ENCODE measurements at regions not wholly inside any gene's neighbourhood (a gene's known extent, or its start where the extent isn't known, plus 50 kb on each side); places are given as distances from the start of the nearest gene placed in this dataset.

DNA sequence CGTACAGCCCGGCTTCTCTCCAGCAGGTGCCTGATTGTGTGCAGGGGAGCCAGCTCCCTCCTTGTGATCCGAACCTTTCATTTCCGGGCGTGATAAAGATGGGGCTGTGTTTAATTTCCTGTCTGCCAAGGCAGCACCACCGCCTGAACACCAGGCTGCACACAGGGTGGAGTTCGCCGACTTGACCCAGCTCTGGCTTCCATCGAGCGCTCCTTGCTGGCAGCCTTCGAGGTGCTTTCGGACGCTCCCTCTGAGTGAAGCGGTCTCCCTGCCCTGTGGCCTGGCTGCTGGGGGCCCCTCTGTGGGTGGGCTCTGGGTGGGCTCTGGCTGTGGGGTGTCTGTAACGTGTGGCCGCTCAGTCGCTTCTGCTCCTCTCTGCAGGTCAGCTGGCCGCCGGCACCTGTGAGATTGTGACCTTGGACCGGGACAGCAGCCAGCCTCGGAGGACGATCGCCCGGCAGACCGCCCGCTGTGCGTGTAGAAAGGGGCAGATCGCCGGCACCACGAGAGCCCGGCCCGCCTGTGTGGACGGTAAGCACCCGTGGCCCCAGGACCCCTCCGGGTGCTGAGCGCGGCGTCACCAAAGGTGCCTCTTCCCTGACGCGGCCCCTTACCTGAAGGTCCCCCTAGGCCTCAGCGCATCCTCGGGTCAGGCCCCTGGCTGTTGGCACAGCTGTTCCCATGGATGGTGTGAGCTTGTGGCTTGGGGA lies 1181.3 kb downstream of the BRD1 start:
- no peak for DNase-seq

DNA sequence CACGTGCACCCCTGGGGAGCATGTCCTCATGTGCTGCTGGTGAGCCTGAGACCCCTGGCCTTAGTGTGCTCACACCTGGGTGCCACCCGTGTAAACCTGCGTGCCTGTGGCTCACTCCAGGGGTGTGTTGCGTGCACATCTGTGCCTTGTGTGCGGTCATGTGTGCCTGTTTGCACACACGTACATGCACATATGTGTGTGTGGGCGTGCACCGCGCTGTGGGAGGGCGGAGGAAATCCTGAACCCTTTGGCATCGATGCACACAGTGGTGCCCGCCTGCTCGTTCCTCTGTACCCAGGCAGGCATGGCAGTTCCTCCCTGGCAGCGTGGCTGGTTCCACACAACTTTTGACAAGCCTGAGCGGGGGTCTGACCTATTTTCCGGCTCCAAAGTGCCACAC lies 1181.9 kb downstream of the BRD1 start:
- no peak for DNase-seq

DNA sequence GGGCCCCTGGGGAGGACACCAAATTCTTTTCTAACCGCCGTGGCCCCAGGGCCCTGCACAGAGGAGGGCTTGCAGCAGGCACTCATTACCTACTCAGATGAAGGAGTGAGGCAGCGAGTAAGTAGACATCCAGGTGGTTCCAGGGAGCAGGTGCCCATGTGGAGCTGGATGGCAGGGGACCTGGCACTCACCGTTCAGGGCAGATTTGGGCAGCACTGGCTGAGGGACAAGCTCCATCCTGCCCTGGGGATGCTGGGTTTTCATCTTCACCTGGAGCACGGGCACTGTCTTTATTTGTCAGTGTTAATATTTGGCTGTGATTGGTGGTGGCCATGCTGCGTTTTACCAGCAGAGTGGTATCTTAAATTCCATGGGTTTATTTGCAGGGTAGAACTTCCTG lies 1182.7 kb downstream of the BRD1 start:
- no peak for DNase-seq

DNA sequence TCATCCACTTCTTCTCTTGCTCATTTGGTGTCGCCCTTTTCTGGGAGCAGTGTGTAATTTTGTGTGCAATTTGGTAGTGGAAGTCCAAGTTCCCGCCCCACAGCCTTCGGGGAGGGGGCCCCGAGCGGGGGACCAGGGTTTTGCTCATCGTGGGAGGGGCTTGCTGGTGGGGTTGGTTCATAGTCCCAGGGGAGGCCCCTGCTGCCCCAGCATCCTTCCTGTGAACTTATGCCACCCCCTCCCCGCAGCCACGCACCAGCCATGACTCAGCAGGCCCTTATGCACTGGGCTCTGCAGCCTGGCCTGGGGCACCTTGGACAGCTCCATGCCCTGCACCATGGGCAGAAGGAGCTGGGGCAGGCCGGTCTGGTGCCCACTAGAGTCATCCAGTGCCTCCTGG lies 1183.6 kb downstream of the BRD1 start:
- no peak for DNase-seq

DNA sequence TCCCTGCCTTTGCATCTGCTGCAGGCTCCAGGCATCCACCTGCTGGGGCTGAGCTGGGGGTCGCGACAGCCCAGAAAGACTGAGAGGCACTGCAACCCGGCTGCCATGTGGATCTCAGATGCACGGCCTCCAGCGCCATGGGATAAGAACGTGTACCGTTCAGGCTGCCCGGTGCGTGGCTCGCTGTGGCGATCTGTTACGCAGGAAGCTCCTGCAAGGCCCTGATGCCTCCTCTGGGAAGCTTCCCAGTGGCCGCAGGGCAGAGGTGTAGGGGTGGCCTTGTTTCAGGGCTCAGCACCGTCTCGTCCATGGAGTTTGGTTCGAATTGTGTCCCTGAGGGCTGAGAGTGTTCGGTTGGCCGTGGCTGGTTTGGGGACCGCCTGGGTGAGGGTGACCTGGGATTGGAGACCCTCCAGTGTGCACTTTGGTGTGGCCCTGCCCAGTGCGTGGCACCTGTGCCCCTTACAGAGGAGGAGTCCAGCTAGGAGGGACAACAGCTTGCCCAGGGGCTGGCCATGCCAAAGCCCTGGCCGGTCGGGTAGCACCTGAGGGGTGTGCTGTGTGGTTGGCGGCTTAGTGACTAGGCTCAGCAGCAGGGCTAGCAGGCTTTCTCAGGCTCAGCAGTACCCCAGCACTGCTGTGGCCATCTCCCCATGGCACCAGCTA lies 1184.5 kb downstream of the BRD1 start:
- DNase-seq = no peak

DNA sequence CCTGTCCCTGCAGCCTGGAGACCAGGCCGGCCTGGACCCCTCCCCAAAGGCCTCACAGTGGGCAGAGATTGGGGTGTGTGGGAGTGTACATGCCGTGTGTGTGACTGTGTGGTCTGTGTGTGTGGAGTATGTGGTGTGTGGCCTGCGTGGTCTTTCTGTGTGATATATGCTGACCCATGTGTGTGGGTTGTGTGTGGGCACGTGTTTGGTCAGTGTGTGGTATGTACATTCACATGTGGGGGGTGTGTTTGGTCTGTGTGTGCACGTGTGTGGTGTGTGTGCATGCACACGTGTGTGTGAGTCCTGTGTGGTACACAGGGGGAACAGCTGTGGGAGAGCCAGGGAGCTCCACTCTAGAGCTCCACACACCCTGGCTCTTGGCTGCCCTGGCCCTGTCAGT lies 1185.1 kb downstream of the BRD1 start:
- DNase-seq = no peak

DNA sequence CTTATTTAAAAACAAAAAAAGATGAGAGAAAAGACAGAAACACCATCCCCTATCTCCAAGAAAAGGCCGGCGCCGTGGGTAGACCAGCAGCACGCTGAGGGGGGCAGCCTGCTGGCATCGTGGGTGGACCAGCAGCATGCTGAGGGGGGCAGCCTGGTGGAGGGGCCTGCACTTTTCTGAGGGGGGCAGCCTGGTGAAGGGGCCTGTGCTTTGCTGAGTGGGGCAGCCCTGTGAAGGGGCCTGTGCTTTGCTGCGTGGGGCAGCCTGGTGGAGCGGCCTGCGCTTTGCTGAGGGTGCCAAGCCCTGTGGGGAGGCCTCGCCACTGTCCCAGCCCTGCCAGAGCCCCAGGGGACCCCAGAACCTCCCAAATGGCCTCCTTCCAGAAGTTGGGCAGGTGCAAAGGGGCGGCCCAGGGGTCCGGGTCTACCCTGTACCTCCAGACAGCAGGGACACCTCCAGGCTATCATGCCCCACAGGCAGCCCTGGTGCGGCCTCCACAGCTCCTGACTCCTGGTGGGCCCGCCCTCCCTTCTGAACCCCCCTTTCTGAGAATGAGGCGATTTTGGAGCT lies 1185.7 kb downstream of the BRD1 start:
- DNase-seq = no peak

DNA sequence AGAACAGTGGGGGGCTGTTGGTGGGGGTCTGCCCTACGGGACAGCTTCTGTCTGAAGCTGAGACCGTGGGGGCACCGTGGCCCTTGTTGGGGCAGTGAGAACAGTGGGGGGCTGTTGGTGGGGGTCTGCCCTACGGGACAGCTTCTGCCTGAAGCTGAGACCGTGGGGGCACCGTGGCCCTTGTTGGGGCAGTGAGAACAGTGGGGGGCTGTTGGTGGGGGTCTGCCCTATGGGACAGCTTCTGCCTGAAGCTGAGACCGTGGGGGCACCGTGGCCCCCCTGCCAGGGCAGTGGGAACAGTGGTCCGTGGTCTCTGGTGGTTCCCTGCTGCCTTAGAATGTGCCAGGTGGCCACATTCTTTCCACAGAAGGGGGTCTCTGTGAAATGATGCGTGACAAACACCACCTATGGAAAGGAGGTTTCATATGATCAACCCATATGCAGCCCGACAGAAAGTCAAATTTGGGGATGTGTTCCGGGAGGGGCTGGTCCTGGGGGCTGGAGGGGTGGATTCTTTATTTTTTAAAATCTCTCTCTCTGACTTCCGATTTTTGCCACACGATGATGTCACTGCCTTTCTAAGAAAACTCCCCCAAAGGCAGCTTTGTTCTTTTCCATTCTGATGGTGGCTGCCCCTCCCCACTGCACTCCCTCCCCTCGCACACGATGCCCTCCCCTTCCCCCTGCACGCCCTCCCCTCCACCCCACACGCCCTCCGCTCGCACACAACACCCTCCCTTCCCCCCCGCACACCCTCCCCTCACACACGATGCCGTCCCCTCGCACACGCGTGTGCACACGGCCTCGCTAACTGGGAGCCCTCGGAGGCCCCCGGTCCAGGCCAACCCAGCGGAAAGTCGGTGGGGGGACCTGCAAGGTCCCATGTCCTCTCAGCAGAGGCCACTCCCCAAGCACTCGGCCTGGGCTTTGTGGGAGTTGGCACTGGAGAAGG lies 1186.5 kb downstream of the BRD1 start:
- DNase-seq = no peak

DNA sequence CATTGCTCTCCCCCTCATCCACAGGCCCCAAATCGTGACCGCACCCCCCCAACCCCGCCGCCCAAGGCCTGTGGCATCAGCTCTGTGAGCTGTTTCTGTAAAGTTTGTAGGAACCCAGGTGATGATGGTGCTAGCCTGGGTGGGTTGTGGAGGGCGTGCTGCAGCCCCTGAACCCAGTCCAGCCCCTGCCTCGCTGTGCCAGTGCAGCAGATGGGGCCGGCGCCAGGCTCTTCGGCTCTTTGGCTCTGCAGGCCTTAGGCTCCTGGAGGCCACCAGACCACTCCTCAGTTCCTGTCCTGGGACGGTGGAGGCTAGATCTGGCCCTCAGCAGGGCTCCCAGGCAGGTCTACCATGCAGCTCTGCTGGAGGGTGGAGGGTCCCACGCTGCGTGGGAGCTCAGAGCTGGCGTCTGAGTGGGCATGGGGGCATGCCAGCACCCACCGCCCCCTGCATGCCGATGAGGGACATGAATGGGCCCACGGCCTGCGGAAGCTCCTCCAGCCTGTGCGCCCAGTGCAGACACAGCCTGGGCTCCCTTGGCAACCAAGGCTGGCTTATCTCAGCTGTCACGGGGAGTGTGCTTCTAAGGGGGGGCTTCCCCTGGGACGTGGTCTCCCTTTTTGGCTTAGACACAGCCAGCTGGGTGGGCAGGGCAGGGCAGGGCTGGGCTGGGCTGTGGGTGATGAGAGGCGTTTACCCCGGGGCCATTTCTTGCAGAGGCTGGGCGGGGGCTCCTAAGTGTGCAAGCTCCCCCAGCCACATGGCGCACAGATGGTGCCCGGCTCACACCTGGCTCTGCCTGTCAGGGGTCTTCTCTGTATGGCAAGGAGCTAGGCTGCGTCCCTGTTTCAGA lies 1187.6 kb downstream of the BRD1 start:
- no peak for DNase-seq

DNA sequence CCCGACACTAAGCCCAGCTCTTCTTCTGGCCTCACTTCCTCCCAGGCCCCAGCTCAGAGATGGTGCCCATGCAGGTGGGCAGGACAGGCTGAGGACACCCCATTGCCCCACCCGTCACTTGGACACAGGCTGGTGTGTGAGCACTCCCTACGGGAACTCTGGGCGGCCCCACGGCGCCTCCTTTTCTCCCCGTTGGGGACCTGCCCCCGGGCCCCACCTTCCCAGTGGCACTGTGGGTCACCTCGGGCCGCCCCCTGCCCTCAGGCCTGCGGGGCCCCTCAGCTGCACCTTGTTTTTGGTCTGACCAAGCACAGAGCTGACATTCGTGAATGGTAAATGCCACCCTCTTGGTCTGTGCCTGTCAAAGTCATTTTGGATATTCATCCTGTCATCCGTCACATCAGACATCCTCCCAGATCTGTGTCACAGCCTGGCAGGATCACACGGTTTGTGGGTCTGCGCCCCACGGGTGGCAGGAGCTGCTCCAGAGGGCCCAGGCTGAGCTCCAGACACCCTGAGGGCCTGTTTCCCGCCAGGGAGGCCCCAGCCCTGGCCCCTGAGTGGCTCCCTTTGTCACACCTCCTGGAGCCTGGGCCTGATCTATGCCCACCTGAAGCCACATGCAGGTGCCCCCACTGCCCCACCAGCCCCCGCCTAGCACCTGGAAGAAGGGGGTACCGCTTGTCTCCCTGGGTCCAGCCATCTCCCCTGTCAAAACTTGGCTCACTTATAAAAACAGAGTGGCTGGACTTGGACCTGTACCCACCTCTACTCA lies 1188.5 kb downstream of the BRD1 start:
- DNase-seq = no peak

DNA sequence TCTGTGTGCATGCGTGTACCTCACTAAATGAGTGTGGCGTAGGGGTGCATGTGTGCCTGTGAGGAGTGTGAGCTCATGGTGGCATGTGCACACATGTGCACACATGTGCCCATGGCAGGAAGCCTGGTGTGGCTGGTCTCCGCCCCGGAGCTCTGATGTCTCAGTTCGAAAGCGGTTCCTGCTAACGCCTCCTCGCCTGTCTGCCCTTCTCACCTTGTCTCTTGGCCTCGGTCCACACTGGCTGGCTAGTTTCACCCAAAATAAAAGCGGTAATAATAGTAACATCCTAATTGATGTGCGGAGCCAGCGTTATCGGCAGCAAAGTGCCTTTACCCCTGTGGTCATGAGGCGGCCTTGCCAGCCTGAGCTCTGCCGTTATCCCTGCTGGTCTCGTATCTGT lies 1190.4 kb downstream of the BRD1 start:
- DNase-seq = no peak

DNA sequence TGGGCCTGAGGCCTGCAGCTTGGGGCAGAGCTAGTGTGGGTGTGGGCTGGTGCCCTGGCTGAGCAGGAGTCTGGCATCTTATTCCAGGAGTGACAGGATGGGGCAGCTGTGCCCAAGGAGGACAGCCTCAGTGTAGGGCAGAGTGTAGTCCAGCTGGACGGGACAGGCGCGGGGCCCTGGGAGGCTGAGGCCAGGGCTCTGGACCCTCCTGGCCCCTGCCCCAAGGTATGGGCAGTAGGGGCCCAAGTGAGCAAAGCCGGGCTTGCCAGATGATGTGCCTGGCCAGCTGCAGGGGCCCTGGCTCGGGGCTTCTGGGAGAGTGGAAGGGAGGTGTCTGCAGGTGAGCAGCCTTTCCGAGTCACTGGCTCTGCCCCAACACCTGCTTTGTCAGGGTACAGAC lies 1190.9 kb downstream of the BRD1 start:
- no peak for DNase-seq

DNA sequence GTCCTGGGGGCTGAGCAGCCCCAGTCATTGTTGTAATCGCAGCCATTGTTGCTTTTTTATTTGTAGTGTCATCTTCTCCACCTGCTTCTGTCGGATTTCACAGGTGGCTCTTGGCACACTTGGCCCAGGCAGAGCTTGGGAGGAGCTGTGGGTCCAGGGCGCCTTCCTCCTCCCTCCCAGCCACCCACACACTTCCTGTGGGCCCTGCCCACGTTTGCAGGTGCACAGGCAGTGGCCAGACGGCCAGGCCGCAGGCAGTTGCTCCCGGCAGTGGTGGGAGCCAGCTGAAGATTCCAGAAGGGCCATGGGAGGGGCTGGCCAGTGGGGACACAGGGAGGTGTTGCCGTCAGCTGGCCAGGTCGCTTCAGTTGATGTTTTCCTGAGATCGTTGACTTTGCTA lies 1191.9 kb downstream of the BRD1 start:
- no peak for DNase-seq

DNA sequence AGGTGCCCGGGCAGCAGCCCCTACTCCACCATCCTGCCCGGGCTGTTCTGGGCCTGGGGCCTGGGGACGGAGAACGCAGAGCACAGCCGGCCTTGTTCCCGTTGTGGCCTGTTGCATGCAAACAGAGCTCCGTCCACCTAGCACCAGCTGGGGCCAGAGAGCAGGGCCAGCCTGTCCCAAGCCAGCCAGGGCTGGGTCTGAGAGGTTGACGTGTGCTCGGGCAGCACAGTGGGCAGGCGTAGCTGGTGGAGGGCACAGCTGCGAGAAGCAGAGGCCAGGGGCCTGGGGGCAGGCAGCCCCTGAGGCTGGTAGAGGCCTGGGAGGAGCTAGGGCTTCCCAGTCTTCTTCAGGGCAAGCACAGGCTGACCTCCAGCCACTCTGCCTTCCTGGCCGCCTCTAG lies 1192.6 kb downstream of the BRD1 start:
- no peak for DNase-seq

DNA sequence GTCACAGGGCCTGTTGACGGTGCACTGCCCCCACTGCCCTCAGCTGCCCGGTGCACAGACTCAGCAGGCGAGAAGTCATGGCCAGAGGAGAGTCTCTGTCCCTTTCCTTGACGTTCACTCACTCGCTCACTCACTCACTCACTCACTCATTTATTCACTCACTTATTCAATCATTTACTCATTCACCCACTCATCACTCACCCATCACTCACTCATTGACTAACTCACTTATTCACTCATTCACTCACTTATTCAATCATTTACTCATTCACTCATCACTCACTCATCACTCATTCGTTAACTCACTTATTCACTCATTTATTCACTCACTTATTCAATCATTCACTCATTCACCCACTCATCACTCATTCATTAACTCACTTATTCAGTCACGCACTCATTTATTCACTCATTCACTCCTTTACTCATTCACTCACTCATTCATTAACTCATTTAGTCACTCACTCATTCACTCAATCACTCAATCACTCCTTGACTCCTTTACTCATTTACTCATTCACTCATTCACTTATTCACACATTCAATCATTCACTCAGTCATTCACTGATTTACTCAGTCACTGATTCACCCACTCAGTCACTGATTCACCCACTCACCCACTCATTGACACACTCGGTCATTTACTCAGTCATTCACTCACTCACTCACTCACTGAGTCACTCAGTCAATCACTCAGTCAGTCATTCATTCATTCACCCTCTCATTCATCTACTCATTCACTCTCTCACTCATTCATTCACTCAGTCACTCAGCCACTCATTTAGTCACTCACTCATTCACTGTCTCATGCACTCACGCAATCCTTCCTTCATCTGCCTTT lies 1193.5 kb downstream of the BRD1 start:
- no peak for DNase-seq

DNA sequence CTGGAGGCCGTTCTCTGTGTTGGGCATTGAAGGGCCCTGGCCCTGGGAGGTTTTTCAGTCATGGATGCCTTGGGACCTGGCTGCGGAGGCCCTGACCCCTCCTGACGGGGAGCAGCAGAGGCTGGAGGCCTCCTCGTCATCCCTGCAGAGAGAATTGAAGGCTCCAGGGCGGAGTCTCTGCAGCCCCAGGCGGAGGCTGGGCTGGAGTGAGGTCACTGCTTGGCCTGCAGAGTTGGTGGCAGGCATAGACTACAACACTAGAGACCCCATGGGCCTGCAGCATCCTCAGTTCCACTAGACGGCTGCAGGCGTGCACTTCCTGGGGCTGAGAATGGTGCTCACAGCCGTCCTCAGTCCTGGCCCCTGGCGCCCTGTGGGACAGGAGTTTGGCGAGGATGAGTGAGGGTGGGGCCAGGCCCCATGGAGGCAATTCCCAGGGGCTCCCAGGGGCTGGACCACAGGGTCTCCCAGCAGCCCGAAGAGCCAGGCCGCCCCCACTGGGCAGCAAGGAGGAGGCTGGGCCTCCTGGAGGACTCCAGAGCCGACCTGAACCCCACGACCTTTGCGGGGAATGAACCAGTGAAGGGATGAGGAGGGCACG lies 1194.9 kb downstream of the BRD1 start:
- DNase-seq = no peak

DNA sequence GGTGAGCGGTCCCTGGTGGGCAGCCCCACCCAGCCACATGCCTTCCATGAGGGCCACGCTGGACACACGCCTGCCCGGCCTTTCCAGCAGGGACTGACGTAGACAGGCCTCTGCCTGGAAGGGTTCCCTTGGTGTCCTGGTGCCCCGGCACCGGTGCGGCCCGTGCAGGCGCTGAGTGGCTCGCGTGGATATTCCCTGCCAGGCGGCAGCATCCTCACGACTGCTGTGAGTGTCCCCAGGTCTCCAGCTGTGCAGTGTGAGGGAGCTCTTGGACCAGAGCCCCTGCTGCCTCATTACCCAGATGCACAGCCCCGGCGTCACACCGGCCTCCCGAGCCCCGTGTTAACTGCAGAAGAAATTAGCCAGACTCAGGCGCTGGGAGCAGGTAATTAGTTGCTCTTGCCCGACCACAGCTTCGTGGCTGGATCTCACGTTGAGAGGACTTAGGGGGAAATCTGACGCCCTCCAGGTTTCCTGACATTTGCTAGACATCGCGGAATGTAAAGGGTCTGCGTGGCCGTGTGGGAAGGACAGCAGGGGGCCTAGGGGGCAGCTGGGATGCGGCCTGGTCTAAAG lies 1196.3 kb downstream of the BRD1 start:
- DNase-seq = no peak

DNA sequence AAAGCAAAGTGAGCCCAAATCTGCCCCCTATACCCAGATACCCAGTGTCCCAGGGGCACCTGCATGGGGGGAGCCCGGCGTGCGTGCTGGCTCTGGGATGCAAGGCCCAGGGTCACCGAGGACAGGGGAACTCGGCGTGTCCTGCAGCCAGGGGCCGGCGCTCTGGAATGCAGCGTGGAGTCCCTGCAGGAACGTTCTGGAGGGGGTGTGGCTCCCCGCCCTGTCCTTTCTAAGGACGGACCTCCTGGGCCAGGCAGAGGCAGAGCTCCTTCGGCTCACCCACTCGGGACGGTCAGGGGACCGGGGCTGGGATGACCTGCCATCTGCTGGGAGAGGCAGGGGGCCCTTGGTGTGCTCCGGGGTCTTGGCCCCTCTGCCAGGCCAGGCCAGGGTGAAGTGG lies 1196.8 kb downstream of the BRD1 start:
- DNase-seq = no peak

DNA sequence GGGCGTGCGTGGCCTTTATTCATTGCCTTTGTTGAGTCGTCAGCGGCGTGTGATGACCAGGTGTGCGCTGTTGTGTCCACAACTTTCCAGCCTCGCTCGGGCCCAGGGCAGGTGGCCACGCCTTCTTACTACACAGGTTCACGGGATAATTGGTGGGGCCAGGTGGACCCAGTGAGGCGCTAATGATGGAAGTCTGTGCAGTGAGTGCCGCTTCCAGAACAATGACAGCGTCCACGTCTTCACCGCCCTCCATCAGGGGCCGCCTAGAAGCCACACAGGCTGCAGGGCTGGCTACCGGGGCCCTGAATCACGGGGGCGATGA lies 1197.3 kb downstream of the BRD1 start:
- no peak for DNase-seq
